ENCODE measurements at regions not wholly inside any gene's neighbourhood (a gene's known extent, or its start where the extent isn't known, plus 50 kb on each side); places are given as distances from the start of the nearest gene placed in this dataset.

GRCh38 chr20:56060486-56060885 lies 55.2 kb upstream of the CBLN4 start:
- no peak for DNase-seq (ENCODE audit: low spot score)
- H3K27me3 ChIP-seq, result no peaks in the 10 kb centered on the region
- no peak for TF ChIP-seq CTCF (IDR thresholded peaks at IDR 0.05)
- H3K36me3 ChIP-seq, result no peaks in the 10 kb centered on the region
- H3K4me3 ChIP-seq, result no peak overlapping the region
- peaks cover 0 to 12% of the 10 kb centered on the region in 2 donors for H3K9me3 ChIP-seq
- no peak overlapping the region for H3K27ac ChIP-seq
- no peaks in the 10 kb centered on the region for H3K4me1 ChIP-seq

- Histone ChIP-seq H3K27ac (no peak overlapping the region), H3K27me3 (no peaks in the 10 kb centered on the region), H3K36me3 (no peaks in the 10 kb centered on the region), H3K4me1 (no peaks in the 10 kb centered on the region), H3K4me3 (no peak overlapping the region), H3K9me3 (peaks cover 0 to 8% of the 10 kb centered on the region in 2 donors)
- DNase-seq (ENCODE audit: low spot score), result no peak
- no peak for TF ChIP-seq CTCF (IDR thresholded peaks at IDR 0.05)
Measured at GRCh38 chr20:56069016-56069415, 63.7 kb upstream of the CBLN4 start.

- no peak for DNase-seq (ENCODE audit: low spot score)
- no peak overlapping the region for H3K27ac ChIP-seq
- no peak for TF ChIP-seq CTCF (IDR thresholded peaks at IDR 0.05)
- peaks cover 0 to 10% of the 10 kb centered on the region in 2 donors for H3K9me3 ChIP-seq
- H3K4me3 ChIP-seq, result no peak overlapping the region
- H3K27me3 ChIP-seq, result no peaks in the 10 kb centered on the region
- H3K4me1 ChIP-seq, result no peaks in the 10 kb centered on the region
- H3K36me3 ChIP-seq, result no peaks in the 10 kb centered on the region
Measured at GRCh38 chr20:56072165-56072564, 66.8 kb upstream of the CBLN4 start.

GRCh38 chr20:56088375-56088774 lies 83.1 kb upstream of the CBLN4 start:
- no peak overlapping the region for H3K4me3 ChIP-seq
- no peaks in the 10 kb centered on the region for H3K4me1 ChIP-seq
- H3K27ac ChIP-seq, result no peak overlapping the region
- no peak for TF ChIP-seq CTCF (IDR thresholded peaks at IDR 0.05)
- no peaks in the 10 kb centered on the region for H3K36me3 ChIP-seq
- no peak for DNase-seq (ENCODE audit: low spot score)
- H3K9me3 ChIP-seq, result peaks cover 0 to 7% of the 10 kb centered on the region in 2 donors
- H3K27me3 ChIP-seq, result no peaks in the 10 kb centered on the region

- no peak for TF ChIP-seq CTCF (IDR thresholded peaks at IDR 0.05)
- H3K4me3 ChIP-seq, result no peak overlapping the region
Measured at GRCh38 chr20:56091628-56092234, 86.4 kb upstream of the CBLN4 start.

GRCh38 chr20:56094228-56094627 lies 88.9 kb upstream of the CBLN4 start:
- H3K36me3 ChIP-seq, result no peaks in the 10 kb centered on the region
- TF ChIP-seq CTCF (IDR thresholded peaks at IDR 0.05), result no peak
- no peaks in the 10 kb centered on the region for H3K4me1 ChIP-seq
- no peaks in the 10 kb centered on the region for H3K27me3 ChIP-seq
- DNase-seq (ENCODE audit: low spot score), result no peak
- H3K4me3 ChIP-seq, result no peak overlapping the region
- peaks cover 0 to 10% of the 10 kb centered on the region in 2 donors for H3K9me3 ChIP-seq
- H3K27ac ChIP-seq, result no peak overlapping the region

More at GRCh38 chr20:56091628-56092234, 86.4 kb upstream of the CBLN4 start:
- DNase-seq (ENCODE audit: low spot score), result no peak
- H3K27ac ChIP-seq, result no peak overlapping the region
- H3K36me3 ChIP-seq, result no peaks in the 10 kb centered on the region
- H3K27me3 ChIP-seq, result no peaks in the 10 kb centered on the region
- H3K4me1 ChIP-seq, result no peaks in the 10 kb centered on the region
- H3K9me3 ChIP-seq, result peaks cover 0 to 10% of the 10 kb centered on the region in 2 donors

All from right atrium auricular region (tissue), 2 donors.